ENCODE measurements at regions not wholly inside any gene's neighbourhood (a gene's known extent, or its start where the extent isn't known, plus 50 kb on each side); places are given as distances from the start of the nearest gene placed in this dataset.

DNA sequence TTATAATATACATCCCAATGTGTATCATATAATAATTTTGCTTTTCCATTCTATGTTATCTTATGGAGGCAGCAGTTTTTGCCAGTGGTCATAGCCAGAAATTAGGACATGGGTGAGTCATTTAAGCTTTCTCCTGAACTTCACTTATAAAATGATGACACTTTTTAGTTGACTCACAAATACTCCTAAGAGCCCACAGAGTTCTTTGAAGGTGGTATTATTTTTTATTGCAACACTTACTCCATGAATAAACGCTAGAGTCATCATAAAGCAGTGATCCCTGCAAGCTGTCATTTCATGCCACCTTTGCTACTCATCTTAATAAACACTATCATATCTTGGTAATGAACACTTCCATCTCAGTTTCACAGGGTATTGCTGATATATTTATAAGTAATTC, 69.9 kb upstream of the MAPRE2 start:
- Histone ChIP-seq H3K4me1 (ENCODE audit: control insufficient read depth in 2 of 3, insufficient read depth in 2 of 3, low read depth in 1 of 3, low read length in 3 of 3) (no peaks in the 10 kb centered on the region), H3K9me3 (ENCODE audit: control insufficient read depth in 2 of 3, insufficient read depth in 1 of 3, low read length in 3 of 3) (no peaks in the 10 kb centered on the region), H3K27me3 (ENCODE audit: control insufficient read depth, insufficient read depth, low read length) (peaks cover 6% of the 10 kb centered on the region), H3K4me3 (ENCODE audit: low read length in 3 of 3) (no peak overlapping the region), H3K36me3 (ENCODE audit: control insufficient read depth in 2 of 3, insufficient read depth in 3 of 3, low read length in 3 of 3) (no peaks in the 10 kb centered on the region), H3K9ac (ENCODE audit: low read length in 3 of 3) (no peak overlapping the region), H3K27ac (ENCODE audit: low read depth in 2 of 2, low read length in 2 of 2) (no peak overlapping the region)
- TF ChIP-seq, protein P1, sequence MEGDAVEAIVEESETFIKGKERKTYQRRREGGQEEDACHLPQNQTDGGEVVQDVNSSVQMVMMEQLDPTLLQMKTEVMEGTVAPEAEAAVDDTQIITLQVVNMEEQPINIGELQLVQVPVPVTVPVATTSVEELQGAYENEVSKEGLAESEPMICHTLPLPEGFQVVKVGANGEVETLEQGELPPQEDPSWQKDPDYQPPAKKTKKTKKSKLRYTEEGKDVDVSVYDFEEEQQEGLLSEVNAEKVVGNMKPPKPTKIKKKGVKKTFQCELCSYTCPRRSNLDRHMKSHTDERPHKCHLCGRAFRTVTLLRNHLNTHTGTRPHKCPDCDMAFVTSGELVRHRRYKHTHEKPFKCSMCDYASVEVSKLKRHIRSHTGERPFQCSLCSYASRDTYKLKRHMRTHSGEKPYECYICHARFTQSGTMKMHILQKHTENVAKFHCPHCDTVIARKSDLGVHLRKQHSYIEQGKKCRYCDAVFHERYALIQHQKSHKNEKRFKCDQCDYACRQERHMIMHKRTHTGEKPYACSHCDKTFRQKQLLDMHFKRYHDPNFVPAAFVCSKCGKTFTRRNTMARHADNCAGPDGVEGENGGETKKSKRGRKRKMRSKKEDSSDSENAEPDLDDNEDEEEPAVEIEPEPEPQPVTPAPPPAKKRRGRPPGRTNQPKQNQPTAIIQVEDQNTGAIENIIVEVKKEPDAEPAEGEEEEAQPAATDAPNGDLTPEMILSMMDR (IDR thresholded peaks at IDR 0.05; ENCODE audit: borderline replicate concordance, extremely low read depth, insufficient read depth): no peak
- no peak for FAIRE-seq
- intact Hi-C loops (cut with DNase I): no loop called here
- no peak for DNase-seq

- TF ChIP-seq, protein P1 (IDR thresholded peaks at IDR 0.05; ENCODE audit: borderline replicate concordance, extremely low read depth, insufficient read depth): no peak
- Histone ChIP-seq H3K27ac (ENCODE audit: low read depth in 2 of 2, low read length in 2 of 2) (no peak overlapping the region), H3K27me3 (ENCODE audit: control insufficient read depth, insufficient read depth, low read length) (peaks cover 6% of the 10 kb centered on the region), H3K4me1 (ENCODE audit: control insufficient read depth in 2 of 3, insufficient read depth in 2 of 3, low read depth in 1 of 3, low read length in 3 of 3) (peaks cover 0 to 2% (median 0%) of the 10 kb centered on the region in 3 donors), H3K9me3 (ENCODE audit: control insufficient read depth in 2 of 3, insufficient read depth in 1 of 3, low read length in 3 of 3) (no peaks in the 10 kb centered on the region), H3K9ac (ENCODE audit: low read length in 3 of 3) (no peak overlapping the region), H3K36me3 (ENCODE audit: control insufficient read depth in 2 of 3, insufficient read depth in 3 of 3, low read length in 3 of 3) (no peaks in the 10 kb centered on the region), H3K4me3 (ENCODE audit: low read length in 3 of 3) (no peak overlapping the region)
- no peak for DNase-seq
- FAIRE-seq: no peak
- intact Hi-C loops (cut with DNase I): no loop called here
Measured at GRCh38 chr18:34972765-34973414, 68.3 kb upstream of the MAPRE2 start.

GRCh38 chr18:34976123-34976522, 65.1 kb upstream of the MAPRE2 start:
- peak overlapping the region; percentile 40 to 78 (median 62) for H3K4me3 ChIP-seq (ENCODE audit: low read length in 3 of 3)
- no peaks in the 10 kb centered on the region for H3K9me3 ChIP-seq (ENCODE audit: control insufficient read depth in 2 of 3, insufficient read depth in 1 of 3, low read length in 3 of 3)
- no peaks in the 10 kb centered on the region for H3K36me3 ChIP-seq (ENCODE audit: control insufficient read depth in 2 of 3, insufficient read depth in 3 of 3, low read length in 3 of 3)
- DNase-seq (peak in 1 of 5 donors; percentile 16), FAIRE-seq (no peak)
- intact Hi-C loops (cut with DNase I): no loop called here
- H3K27me3 ChIP-seq (ENCODE audit: control insufficient read depth, insufficient read depth, low read length): peaks cover 8% of the 10 kb centered on the region
- TF ChIP-seq, protein P1 (IDR thresholded peaks at IDR 0.05; ENCODE audit: borderline replicate concordance, extremely low read depth, insufficient read depth): no peak
- H3K27ac ChIP-seq (ENCODE audit: low read depth in 2 of 2, low read length in 2 of 2): no peak overlapping the region
- no peak overlapping the region for H3K9ac ChIP-seq (ENCODE audit: low read length in 3 of 3)
- peaks cover 0 to 9% (median 0%) of the 10 kb centered on the region in 3 donors for H3K4me1 ChIP-seq (ENCODE audit: control insufficient read depth in 2 of 3, insufficient read depth in 2 of 3, low read depth in 1 of 3, low read length in 3 of 3)

- H3K27ac ChIP-seq (ENCODE audit: low read depth in 2 of 2, low read length in 2 of 2): no peak overlapping the region
- peak overlapping the region; percentile 40 to 78 (median 62) for H3K4me3 ChIP-seq (ENCODE audit: low read length in 3 of 3)
- H3K9me3 ChIP-seq (ENCODE audit: control insufficient read depth in 2 of 3, insufficient read depth in 1 of 3, low read length in 3 of 3): no peaks in the 10 kb centered on the region
- peak overlapping the region in 2 of 3 donors; percentile 25 to 43 for H3K9ac ChIP-seq (ENCODE audit: low read length in 3 of 3)
- intact Hi-C loops (cut with DNase I): no loop called here
- peaks cover 8% of the 10 kb centered on the region for H3K27me3 ChIP-seq (ENCODE audit: control insufficient read depth, insufficient read depth, low read length)
- FAIRE-seq: no peak
- no peaks in the 10 kb centered on the region for H3K36me3 ChIP-seq (ENCODE audit: control insufficient read depth in 2 of 3, insufficient read depth in 3 of 3, low read length in 3 of 3)
- TF ChIP-seq, protein P1 (IDR thresholded peaks at IDR 0.05; ENCODE audit: borderline replicate concordance, extremely low read depth, insufficient read depth): no peak
- H3K4me1 ChIP-seq (ENCODE audit: control insufficient read depth in 2 of 3, insufficient read depth in 2 of 3, low read depth in 1 of 3, low read length in 3 of 3): peaks cover 0 to 9% (median 0%) of the 10 kb centered on the region in 3 donors
- no peak for DNase-seq
Measured at GRCh38 chr18:34976534-34976898, 64.7 kb upstream of the MAPRE2 start.

All from kidney (tissue), 13 donors.